ENCODE measurements at regions not wholly inside any gene's neighbourhood (a gene's known extent, or its start where the extent isn't known, plus 50 kb on each side); places are given as distances from the start of the nearest gene placed in this dataset.

DNA sequence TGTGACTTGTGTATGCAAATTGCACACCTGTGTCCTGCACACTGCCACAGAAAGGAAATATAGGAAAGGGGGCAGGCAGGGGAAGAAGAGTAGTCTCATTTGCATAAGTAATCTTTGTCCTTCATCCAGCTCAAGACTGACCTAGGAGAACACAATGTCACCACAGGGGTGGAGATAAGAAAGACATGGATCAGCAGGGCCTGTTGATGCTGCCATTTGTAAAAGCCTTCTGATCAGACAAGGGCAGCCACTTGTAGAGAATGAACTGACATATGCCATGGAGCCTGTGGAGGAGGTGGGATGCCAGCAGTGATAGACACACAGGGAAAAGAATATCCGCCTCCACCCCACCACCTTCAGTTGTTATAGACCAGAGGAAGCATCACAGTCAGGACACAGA lies 528.9 kb downstream of the HTR7 start:
- Histone ChIP-seq H3K4me3 (replicated peaks in 1 of 3; ENCODE audit: insufficient read depth in 1 of 3, low read depth in 2 of 3, low read length in 3 of 3) (no peak overlapping the region), H4K20me1 (ENCODE audit: insufficient read depth, low read length) (no peaks in the 10 kb centered on the region), H3K79me2 (ENCODE audit: insufficient read depth, low read length) (no peaks in the 10 kb centered on the region), H3K9ac (ENCODE audit: insufficient read depth, low read depth, low read length) (no peak overlapping the region), H3K27me3 (ENCODE audit: control insufficient read depth in 1 of 2, insufficient read depth in 2 of 2, low read length in 2 of 2) (no peaks in the 10 kb centered on the region), H3K4me2 (ENCODE audit: low read depth, low read length) (no peak overlapping the region), H3K4me1 (ENCODE audit: insufficient read depth, low read length) (no peaks in the 10 kb centered on the region), H3K9me3 (ENCODE audit: low read length) (no peaks in the 10 kb centered on the region), H3K36me3 (replicated peaks in 1 of 2; ENCODE audit: control insufficient read depth in 1 of 2, insufficient read depth in 2 of 2, low read length in 2 of 2) (no peaks in the 10 kb centered on the region), H3K27ac (ENCODE audit: extremely low read length, insufficient read depth, low read length) (no peak overlapping the region), H2AFZ (ENCODE audit: low read length) (no peak overlapping the region)
- DNase-seq (ENCODE audit: low spot score) = no peak
- ChIA-PET POLR2A (no interaction called here), CTCF (ENCODE audit: low intra/inter-chr PET ratio, low total read pairs) (no interaction called here)
- in situ Hi-C loops (cut with HindIII; ENCODE audit: extremely low pct_ligation_motif_present, low pct_unique_long_range_greater_than_20kb) (no loop called here), intact Hi-C loops (cut with micrococcal nuclease; ENCODE audit: unreplicated experiment) (no loop called here)
- ATAC-seq = no peak
- no peak for FAIRE-seq
- TF ChIP-seq ZNF704 (CRISPR knock-in tag; IDR thresholded peaks at IDR 0.05; ENCODE audit: borderline replicate concordance) (no peak), PAWR (CRISPR knock-in tag; IDR thresholded peaks at IDR 0.05; ENCODE audit: borderline replicate concordance) (no peak), STAT5B (CRISPR knock-in tag; IDR thresholded peaks at IDR 0.05) (no peak), ZNF33B (CRISPR knock-in tag; IDR thresholded peaks at IDR 0.05) (no peak), ZNF451 (CRISPR knock-in tag; IDR thresholded peaks at IDR 0.05) (no peak), ATAD3A (CRISPR knock-in tag; IDR thresholded peaks at IDR 0.05) (no peak), ZSCAN5A (CRISPR knock-in tag; IDR thresholded peaks at IDR 0.05; ENCODE audit: borderline replicate concordance) (no peak), JUN (CRISPR knock-in tag; IDR thresholded peaks at IDR 0.05) (no peak), MLLT10 (CRISPR knock-in tag; IDR thresholded peaks at IDR 0.05) (no peak), HOXA5 (CRISPR knock-in tag; IDR thresholded peaks at IDR 0.05) (no peak), ZNF75D (CRISPR knock-in tag; IDR thresholded peaks at IDR 0.05; ENCODE audit: borderline replicate concordance) (no peak), NAIF1 (CRISPR knock-in tag; IDR thresholded peaks at IDR 0.05; ENCODE audit: borderline replicate concordance) (no peak), ZNF563 (CRISPR knock-in tag; IDR thresholded peaks at IDR 0.05) (no peak), ISX (CRISPR knock-in tag; conservative IDR thresholded peaks at IDR 0.05) (no peak), ZNF792 (CRISPR knock-in tag; IDR thresholded peaks at IDR 0.05) (no peak), RBM39 (IDR thresholded peaks at IDR 0.05; ENCODE audit: low read depth, low read length, poor library complexity, severe bottlenecking) (no peak), U2AF2 (IDR thresholded peaks at IDR 0.05; ENCODE audit: low read depth, low read length) (no peak), CENPT (CRISPR knock-in tag; IDR thresholded peaks at IDR 0.05; ENCODE audit: low read depth) (no peak)
- BruUV-seq (replicated peaks) = no TSS peak
- WGBS (ENCODE audit: low lambda C conversion rate) = 0% methylated on average over 1 of the region's 1 CpG

Data from HepG2 (cell line).